H7 (cell line): ENCODE measurements at regions not wholly inside any gene's neighbourhood (a gene's known extent, or its start where the extent isn't known, plus 50 kb on each side); places are given as distances from the start of the nearest gene placed in this dataset.
"Not testable (repeated sequence)": the region's sequence is repeated elsewhere in the genome, so short reads cannot be mapped to it uniquely, and the experiment has no call there.

ENCODE experiments used
- DNase-seq: peaks from one replicate; pipeline ENCODE4 v3.0.0; 2012
- H3K27me3 ChIP-seq: 2 replicates; pipeline ENCODE4 v1.6.0; 2011; ENCODE audit warnings: mild to moderate bottlenecking, low read length; ENCODE audit not compliant: control insufficient read depth, insufficient read depth
- H3K36me3 ChIP-seq: replicated peaks from 2 replicates; pipeline ENCODE4 v1.5.1; 2011; ENCODE audit warnings: low read length; ENCODE audit not compliant: control insufficient read depth, insufficient read depth
- H3K4me3 ChIP-seq: 2 replicates; pipeline ENCODE4 v1.5.1; 2011; ENCODE audit warnings: low read depth, mild to moderate bottlenecking, control low read depth, low read length, moderate library complexity; ENCODE audit not compliant: insufficient read depth

- Histone ChIP-seq H3K36me3 (no peaks in the 10 kb centered on the region), H3K4me3 (no peak overlapping the region), H3K27me3 (no peaks in the 10 kb centered on the region)
- no peak for DNase-seq
These were observed 496.3 kb upstream of the KLF6 start for GRCh38 chr10:4281190-4281825.

- no peak for DNase-seq
- H3K4me3 ChIP-seq, result no peak overlapping the region
These were observed 495.6 kb upstream of the KLF6 start for GRCh38 chr10:4280461-4281189.

DNA sequence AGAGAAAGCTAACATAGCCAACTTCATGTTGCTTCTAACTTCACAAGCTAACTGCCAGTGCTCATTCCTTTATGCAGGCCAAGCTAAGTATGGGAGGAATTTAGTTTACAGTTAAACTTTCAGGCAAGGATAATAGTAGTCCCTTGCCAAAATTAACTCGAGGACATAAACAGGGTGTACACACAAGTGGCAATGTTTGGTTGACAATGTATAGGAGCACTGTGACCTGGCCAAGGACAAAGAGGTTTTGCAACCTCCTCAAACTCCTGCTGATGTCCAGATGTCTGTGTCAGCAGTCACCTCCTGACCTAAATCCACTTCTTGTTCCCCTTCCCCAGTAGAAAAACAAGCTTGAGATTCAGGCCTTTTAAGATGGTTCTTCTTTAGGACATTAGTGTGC lies 494.6 kb upstream of the KLF6 start:
- no peaks in the 10 kb centered on the region for H3K27me3 ChIP-seq
- no peak overlapping the region for H3K4me3 ChIP-seq
- no peak for DNase-seq
- H3K36me3 ChIP-seq, result no peaks in the 10 kb centered on the region

More at GRCh38 chr10:4280461-4281189, 495.6 kb upstream of the KLF6 start:
- Histone ChIP-seq H3K27me3 (no peaks in the 10 kb centered on the region), H3K36me3 (no peaks in the 10 kb centered on the region)

GRCh38 chr10:4278186-4278585 lies 493.2 kb upstream of the KLF6 start:
- Histone ChIP-seq H3K36me3 (no peaks in the 10 kb centered on the region), H3K4me3 (no peak overlapping the region), H3K27me3 (no peaks in the 10 kb centered on the region)
- no peak for DNase-seq

DNA sequence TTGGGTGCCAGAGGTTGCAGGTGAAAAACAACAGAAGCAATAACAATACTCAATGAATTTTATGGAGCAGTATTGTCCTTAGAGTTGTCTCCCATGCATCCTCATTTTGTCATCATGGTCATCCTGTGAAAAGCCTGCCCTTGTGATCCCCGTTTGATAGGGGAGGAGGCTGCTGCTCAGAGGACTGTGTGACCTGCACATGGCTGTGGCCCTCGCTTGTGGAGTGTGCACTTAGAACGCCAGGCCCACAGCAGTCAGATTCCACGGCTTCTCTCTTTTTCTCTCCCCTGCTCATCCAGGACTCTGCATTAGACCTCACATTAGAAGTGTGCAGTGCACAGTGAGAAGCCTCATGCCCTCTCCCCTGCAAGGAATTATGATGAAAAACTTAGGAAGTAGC lies 491.1 kb upstream of the KLF6 start:
- no peaks in the 10 kb centered on the region for H3K36me3 ChIP-seq
- H3K4me3 ChIP-seq, result no peak overlapping the region
- DNase-seq, result no peak
- H3K27me3 ChIP-seq, result no peaks in the 10 kb centered on the region

DNA sequence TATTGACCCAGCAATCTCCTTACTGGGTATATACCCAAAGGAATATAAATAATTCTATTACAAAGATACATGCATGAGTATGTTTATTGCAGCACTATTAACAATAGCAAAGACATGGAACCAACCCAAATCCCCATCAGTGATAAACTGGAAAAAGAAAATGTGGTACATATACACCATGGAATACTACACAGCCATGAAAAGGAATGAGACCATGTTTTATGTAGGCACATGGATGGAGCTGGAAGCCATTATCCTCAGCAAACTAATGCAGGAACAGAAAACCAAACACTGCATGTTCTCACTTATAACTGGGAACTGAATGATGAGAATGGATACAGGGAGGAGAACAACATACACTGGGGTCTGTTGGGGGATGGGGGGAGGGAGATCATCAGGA lies 489.7 kb upstream of the KLF6 start:
- H3K4me3 ChIP-seq, H3K36me3 ChIP-seq, H3K27me3 ChIP-seq, DNase-seq: not testable (repeated sequence)

GRCh38 chr10:4271193-4271592 lies 486.2 kb upstream of the KLF6 start:
- Histone ChIP-seq H3K36me3 (no peaks in the 10 kb centered on the region), H3K27me3 (no peaks in the 10 kb centered on the region), H3K4me3 (no peak overlapping the region)
- DNase-seq, result no peak

DNA sequence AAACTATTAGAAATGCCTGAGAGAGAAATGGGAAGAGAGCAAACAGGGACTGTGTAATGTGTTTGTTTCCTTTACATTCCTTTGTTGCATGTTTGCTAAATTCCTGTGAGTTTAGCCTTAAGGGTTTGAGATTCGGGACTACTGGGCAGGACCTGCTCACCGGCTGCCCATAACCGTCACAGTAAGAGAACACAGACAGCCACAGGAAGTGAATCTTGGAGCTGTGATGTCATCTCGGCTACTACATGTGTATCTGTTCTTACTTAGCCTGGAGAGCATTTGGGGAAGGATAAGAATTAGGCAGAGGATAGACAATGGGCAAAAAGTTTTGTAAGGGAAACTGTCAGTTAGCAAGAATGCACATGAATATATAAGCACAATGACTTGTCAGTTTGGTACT lies 485.1 kb upstream of the KLF6 start:
- Histone ChIP-seq H3K4me3 (no peak overlapping the region), H3K27me3 (no peaks in the 10 kb centered on the region), H3K36me3 (no peaks in the 10 kb centered on the region)
- no peak for DNase-seq

DNA sequence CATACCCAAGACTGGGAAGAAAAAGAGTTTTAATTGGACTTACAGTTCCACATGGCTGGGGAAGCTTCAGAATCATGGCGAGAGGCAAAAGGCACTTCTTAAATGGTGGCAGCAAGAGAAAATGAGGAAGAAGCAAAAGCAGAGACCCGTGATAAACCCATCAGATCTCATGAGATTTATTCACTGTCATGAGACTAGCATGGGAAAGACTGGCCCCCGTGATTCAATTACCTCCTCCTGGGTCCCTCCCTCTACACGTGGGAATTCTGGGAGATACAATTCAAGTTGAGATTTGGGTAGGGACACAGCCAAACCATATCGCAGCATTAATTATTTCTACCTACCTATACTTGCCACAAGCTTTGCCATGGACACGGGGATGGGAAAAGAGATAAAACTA lies 483.5 kb upstream of the KLF6 start:
- not testable (repeated sequence) for DNase-seq, H3K4me3 ChIP-seq, H3K27me3 ChIP-seq, H3K36me3 ChIP-seq

- DNase-seq, result no peak
- no peak overlapping the region for H3K4me3 ChIP-seq
- H3K27me3 ChIP-seq, result no peaks in the 10 kb centered on the region
- no peaks in the 10 kb centered on the region for H3K36me3 ChIP-seq
These were observed 482.2 kb upstream of the KLF6 start for GRCh38 chr10:4267086-4267773.

DNA sequence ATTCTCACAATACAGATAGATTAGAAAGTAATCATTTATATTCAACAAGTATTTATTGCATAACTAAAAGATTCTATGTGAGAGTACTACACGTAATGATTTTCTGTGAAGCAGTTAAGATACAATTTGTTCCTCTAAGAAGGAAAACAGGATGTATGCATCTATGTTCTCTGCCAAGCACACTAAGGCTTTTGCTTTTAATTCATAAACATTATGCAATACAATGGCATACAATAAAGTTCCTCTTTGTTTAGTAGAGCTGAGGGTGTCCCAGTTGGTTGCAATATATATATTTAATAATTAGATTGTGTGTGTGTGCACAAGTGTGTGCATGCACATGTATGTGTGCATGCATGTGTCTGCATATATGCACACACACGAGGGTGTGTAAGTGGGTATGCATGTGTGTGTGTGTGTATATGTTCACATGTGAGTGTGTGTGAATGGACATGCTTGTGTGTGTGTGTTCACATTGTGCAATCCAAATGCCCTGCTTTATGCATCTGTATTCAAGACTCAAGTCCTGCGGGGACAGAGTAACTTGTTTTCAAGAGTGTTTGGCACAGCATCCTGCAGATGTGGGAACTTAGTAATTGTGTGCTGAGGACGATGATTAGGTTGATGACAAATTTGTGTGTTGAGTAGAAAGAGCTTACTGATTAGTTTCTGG lies 481.5 kb upstream of the KLF6 start:
- no peak overlapping the region for H3K4me3 ChIP-seq
- DNase-seq, result no peak
- H3K36me3 ChIP-seq, result no peaks in the 10 kb centered on the region
- H3K27me3 ChIP-seq, result no peaks in the 10 kb centered on the region

- no peaks in the 10 kb centered on the region for H3K36me3 ChIP-seq
- no peak for DNase-seq
These were observed 481.0 kb upstream of the KLF6 start for GRCh38 chr10:4265964-4266363.

GRCh38 chr10:4264209-4264865 lies 479.3 kb upstream of the KLF6 start:
- Histone ChIP-seq H3K4me3 (no peak overlapping the region), H3K27me3 (no peaks in the 10 kb centered on the region), H3K36me3 (no peaks in the 10 kb centered on the region)
- no peak for DNase-seq

More at GRCh38 chr10:4265964-4266363, 481.0 kb upstream of the KLF6 start:
- H3K4me3 ChIP-seq, result no peak overlapping the region
- H3K27me3 ChIP-seq, result no peaks in the 10 kb centered on the region

GRCh38 chr10:4263601-4263921 lies 478.6 kb upstream of the KLF6 start:
- no peak overlapping the region for H3K4me3 ChIP-seq
- no peak for DNase-seq
- no peaks in the 10 kb centered on the region for H3K36me3 ChIP-seq
- H3K27me3 ChIP-seq, result no peaks in the 10 kb centered on the region
